Islet precursor cell (in vitro differentiated cells): ENCODE measurements at regions not wholly inside any gene's neighbourhood (a gene's known extent, or its start where the extent isn't known, plus 50 kb on each side); places are given as distances from the start of the nearest gene placed in this dataset.
A peak's percentile ranks its signal among the peaks of the same experiment; 100 is the strongest.
"Not testable (repeated sequence)": the region's sequence is repeated elsewhere in the genome, so short reads cannot be mapped to it uniquely, and the experiment has no call there.

Experiments used
- DNase-seq: peaks from one replicate; pipeline ENCODE4 v3.0.0-alpha.2; 2018

- peak; percentile 41 for DNase-seq
Measured at GRCh38 chr1:227508431-227508830, 54.9 kb upstream of the ZNF678 start.

GRCh38 chr1:227506490-227507393 lies 56.6 kb upstream of the ZNF678 start:
- not testable (repeated sequence) for DNase-seq

- not testable (repeated sequence) for DNase-seq
Measured at GRCh38 chr1:227496045-227496444, 67.3 kb upstream of the ZNF678 start.

GRCh38 chr1:227493863-227494551 lies 69.3 kb upstream of the ZNF678 start:
- DNase-seq, result not testable (repeated sequence)

GRCh38 chr1:227490478-227490877 lies 72.9 kb upstream of the ZNF678 start:
- no peak for DNase-seq

GRCh38 chr1:227490001-227490400 lies 73.4 kb upstream of the ZNF678 start:
- DNase-seq, result no peak

GRCh38 chr1:227489572-227489971 lies 73.8 kb upstream of the ZNF678 start:
- DNase-seq, result no peak

GRCh38 chr1:227487606-227488005 lies 75.8 kb upstream of the ZNF678 start:
- DNase-seq, result no peak

GRCh38 chr1:227486559-227486958 lies 76.8 kb upstream of the ZNF678 start:
- DNase-seq, result no peak

- DNase-seq, result no peak
Measured at GRCh38 chr1:227482023-227482299, 81.4 kb upstream of the ZNF678 start.

- not testable (repeated sequence) for DNase-seq
Measured at GRCh38 chr1:227474072-227474471, 89.3 kb upstream of the ZNF678 start.

GRCh38 chr1:227472772-227473171 lies 90.6 kb upstream of the ZNF678 start:
- DNase-seq, result no peak

- no peak for DNase-seq
Measured at GRCh38 chr1:227470688-227471087, 92.7 kb upstream of the ZNF678 start.

- DNase-seq, result no peak
Measured at GRCh38 chr1:227469708-227470107, 93.6 kb upstream of the ZNF678 start.

- DNase-seq, result no peak
Measured at GRCh38 chr1:227466039-227466645, 97.2 kb upstream of the ZNF678 start.

GRCh38 chr1:227465256-227465655 lies 98.1 kb upstream of the ZNF678 start:
- DNase-seq, result no peak

GRCh38 chr1:227459977-227460376 lies 103.4 kb upstream of the ZNF678 start:
- no peak for DNase-seq

GRCh38 chr1:227459326-227459841 lies 104.0 kb upstream of the ZNF678 start:
- DNase-seq, result no peak

- no peak for DNase-seq
Measured at GRCh38 chr1:227454686-227455085, 108.7 kb upstream of the ZNF678 start.

- no peak for DNase-seq
Measured at GRCh38 chr1:227453631-227454355, 109.6 kb upstream of the ZNF678 start.

GRCh38 chr1:227451954-227452353 lies 111.4 kb upstream of the ZNF678 start:
- peak; percentile 44 for DNase-seq

GRCh38 chr1:227451057-227451456 lies 112.3 kb upstream of the ZNF678 start:
- DNase-seq, result no peak

GRCh38 chr1:227450489-227450888 lies 112.9 kb upstream of the ZNF678 start:
- DNase-seq, result no peak
